ENCODE measurements at regions not wholly inside any gene's neighbourhood (a gene's known extent, or its start where the extent isn't known, plus 50 kb on each side); places are given as distances from the start of the nearest gene placed in this dataset.

DNA sequence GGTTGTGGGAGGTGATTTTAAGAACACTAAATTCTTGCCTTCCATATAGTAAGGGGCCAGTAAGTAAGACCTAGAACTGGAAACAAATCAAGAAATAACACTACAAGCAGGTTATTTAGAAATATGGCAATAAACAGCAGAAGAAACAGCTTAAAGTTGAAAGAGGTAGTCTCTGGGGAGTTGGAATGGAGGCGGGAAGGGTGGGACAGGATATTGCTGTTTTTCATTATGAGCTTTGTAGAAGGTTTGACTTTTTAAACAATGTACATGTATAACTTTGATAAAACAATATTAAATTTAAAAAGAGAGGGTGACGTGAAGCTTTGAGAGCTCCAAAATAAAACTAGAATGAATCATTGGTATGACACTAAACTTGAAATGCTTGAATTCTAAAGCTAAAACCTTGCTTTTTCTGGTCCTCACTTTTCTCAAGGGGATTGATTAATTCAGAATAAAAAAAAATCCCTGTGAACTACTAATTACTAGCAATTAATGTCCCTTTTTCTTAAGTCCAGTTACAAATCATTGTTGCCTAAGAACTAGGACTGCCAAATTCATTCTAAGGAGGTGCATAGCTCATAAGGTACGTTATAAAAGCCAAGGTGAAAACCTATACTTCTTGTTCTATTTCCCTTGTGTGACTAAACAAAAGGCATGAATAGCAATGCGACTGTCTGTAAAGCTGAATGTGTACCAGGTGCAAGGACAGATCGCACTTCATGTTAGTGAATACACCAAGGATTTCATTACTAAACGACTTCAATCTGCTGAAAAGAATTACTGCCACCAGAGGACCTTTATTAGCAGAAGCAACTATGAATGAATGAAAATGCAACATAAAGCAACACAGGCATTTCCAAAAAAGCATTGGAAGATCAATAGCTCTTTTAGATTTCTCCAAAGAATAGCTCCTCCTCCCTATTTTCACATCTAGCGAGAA, 177.5 kb downstream of the RBM43 start:
- DNase-seq: no peak

- DNase-seq: no peak
Observed at GRCh38 chr2:151078889-151079288, 182.8 kb downstream of the RBM43 start.

GRCh38 chr2:151071906-151072305, 189.8 kb downstream of the RBM43 start:
- no peak for DNase-seq

- no peak for DNase-seq
Observed at GRCh38 chr2:151071382-151071781, 190.3 kb downstream of the RBM43 start.

- no peak for DNase-seq
Observed at GRCh38 chr2:151070253-151070652, 191.4 kb downstream of the RBM43 start.

- DNase-seq: no peak
Observed at GRCh38 chr2:151067658-151068369, 193.8 kb downstream of the RBM43 start.

GRCh38 chr2:151063271-151063670, 198.4 kb downstream of the RBM43 start:
- no peak for DNase-seq

GRCh38 chr2:151060287-151060686, 201.4 kb downstream of the RBM43 start:
- DNase-seq: no peak

DNA sequence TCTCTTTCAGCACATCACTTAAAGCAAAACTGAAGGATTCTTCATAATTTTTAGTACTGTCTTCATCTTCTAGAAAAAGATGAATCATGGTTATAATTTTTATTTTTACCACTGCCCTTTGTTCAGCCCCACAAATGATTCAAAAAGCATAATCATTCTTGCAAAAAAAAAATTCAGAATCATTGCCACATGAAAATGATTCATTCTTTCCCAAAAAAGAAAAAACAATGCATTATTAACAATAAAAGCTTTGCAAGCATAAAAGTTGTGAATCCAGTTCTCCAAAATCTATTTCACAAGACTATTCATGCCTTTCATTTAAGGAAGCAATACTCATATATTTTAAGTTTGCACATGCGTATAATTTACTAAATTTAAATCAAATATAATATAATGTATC, 204.8 kb downstream of the RBM43 start:
- DNase-seq: no peak

DNA sequence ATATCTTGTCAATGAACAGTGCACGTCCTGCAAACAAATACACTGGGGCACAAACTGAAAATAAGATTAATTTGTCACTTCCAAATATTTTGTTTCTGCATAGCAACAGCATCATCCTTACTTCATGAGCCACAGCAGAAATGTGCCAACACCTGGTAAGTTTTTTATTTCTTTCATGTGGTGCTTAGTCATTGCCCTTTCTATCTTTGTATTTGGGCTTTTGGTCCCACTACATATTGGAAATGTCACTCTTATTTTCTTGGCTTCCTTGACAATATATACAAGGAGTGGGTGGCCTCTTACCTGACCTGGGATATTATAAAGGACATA, 208.0 kb downstream of the RBM43 start:
- no peak for DNase-seq

- DNase-seq: no peak
Observed at GRCh38 chr2:151052850-151053660, 208.6 kb downstream of the RBM43 start.

GRCh38 chr2:151051574-151052220, 210.0 kb downstream of the RBM43 start:
- no peak for DNase-seq

GRCh38 chr2:151049746-151050145, 211.9 kb downstream of the RBM43 start:
- DNase-seq: no peak

- DNase-seq: no peak
Observed at GRCh38 chr2:151048331-151049054, 213.2 kb downstream of the RBM43 start.

DNA sequence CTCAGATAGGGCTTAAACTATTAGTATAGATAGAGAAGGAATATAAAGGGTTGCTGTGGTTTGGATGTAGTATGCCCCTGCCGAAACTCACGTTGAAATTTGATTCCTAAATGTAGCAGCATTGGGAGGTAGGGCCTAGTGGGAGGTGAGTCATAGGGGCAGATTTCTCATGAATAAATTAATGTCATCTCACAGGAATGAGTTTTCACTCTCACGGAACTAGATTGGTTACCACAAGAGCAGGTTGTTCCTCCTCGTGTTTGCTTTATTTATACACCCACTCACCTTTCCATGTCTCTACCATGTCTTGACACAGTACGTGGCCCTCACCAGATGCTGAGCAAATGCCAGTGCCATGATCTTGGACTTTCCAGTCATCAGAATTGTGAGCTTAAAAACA, 218.2 kb downstream of the RBM43 start:
- no peak for DNase-seq

DNA sequence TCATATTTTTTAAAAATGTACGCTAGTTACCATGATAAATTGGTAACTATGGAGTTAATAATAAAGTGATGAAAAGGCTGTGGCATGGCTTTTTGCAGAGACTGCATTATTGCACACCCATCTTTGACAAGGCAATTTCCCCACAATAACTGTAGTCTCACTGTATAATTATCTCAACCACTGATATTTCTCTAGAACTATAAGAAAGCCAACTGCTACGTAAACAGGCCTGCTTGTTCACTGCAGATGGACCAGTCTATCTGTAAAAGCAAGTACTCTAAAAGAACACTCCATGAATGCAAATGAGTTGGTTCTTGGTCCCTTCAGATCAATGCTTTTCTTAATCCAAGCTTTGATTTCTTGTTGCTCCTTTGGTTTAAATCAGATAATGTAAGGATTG, 218.7 kb downstream of the RBM43 start:
- no peak for DNase-seq

DNA sequence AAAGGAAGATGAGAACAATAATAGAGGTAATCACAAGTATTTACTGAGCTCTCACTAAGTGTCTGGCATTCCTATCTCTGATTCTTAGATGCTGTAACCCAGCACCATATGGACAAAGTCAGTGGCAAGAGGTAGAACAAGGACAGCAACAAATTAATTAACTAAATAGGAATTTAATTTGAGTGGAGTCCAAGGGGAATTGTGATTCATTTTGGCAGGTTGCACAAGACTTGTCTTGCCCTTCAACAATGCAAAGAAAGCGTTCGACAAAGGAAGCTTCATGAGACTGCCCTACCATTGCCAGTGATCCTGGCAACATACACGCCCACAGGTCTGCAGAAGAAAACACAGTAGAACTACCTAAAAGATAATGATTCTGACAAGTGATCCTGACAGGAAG, 221.6 kb downstream of the RBM43 start:
- no peak for DNase-seq

DNA sequence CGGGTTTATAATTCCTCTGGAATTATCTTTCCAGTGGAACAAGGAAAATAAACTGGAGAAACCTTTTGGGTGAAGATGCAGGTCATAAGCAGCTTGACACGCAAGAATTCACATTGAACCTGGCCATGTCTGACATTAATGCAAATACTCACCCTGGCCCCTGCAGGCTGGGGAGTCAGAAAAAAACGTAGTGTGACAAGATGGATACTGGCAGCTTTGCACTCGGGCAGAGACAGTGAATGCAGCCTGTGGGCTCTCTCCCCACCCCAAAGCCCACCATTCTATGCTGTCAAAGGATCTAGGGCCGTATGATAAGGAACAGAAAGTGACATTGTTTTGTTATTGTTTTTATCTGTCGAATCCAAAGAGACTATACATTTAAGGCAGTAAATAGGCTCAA, 223.1 kb downstream of the RBM43 start:
- no peak for DNase-seq

DNA sequence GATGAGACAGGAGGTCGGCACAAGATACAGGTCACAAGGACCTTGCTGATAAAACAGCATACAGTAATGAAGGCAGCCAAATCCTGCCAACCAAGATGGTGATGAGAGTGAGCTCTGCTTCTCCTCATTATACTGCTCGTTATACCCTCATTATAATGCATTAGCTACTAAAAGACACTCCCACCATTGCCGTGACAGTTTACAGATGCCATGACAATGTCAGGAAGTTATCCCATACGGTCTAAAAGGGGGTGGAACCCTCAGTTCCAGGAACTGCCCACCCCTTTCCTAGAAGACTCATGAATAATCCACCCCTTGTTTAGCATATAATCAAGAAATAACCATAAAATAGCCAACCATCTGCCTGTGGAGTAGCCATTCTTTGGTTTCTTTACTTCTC, 224.2 kb downstream of the RBM43 start:
- no peak for DNase-seq

DNA sequence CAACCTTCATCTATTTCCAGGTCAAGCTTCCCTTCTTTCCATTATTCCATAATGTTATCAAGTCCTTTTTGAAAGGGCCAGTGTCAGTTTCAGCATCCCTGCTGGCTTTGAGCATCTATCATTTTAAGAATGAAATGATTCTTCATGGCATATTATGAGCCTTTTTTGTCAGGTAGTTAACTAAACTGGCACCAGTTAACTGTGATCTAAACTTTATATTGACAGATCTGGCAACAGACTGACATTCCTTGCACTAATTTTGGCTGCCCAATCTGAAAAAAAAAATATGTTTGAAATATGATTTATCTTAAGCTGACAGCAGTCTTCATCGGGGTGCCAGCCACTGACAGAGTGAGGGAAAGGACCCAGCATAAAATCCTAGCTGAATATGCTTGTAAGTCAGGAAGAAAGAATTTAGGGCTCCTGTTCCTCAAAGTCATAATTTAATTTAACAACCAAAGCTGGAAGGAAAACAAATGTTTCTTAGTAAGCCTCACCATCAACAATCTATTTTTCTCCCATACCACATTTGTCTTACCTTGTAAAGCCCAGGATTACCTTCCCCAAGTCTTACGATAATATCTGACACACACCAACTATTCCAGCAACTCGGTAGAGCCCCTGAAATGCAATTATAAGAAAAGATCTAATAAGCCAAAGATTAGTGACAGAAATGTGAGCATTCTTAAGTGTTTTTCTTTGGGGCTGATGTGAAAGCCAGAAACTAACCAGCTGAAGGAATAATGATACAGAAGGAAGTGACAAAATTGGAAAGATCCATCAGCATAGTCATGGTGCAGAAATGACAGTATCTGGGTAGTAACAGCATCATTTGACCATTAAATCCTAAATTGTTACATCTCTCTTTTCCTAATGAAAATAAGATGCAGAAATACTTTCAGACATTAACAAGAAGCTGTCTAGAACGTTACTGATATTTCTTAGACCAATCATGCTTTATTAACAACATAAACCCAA, 228.1 kb downstream of the RBM43 start:
- DNase-seq: no peak

All from right kidney (tissue), 1 donor.